ENCODE measurements at regions not wholly inside any gene's neighbourhood (a gene's known extent, or its start where the extent isn't known, plus 50 kb on each side); places are given as distances from the start of the nearest gene placed in this dataset.

GRCh38 chr16:6926341-6926740, 406.3 kb upstream of the RBFOX1 start:
- TF ChIP-seq POLR2AphosphoS5 (IDR thresholded peaks at IDR 0.05; ENCODE audit: low read depth, low read length): no peak
- TF ChIP-seq SIN3A (IDR thresholded peaks at IDR 0.05; ENCODE audit: borderline replicate concordance, insufficient read depth, low read length): no peak
- TF ChIP-seq TAF1 (IDR thresholded peaks at IDR 0.05; ENCODE audit: borderline replicate concordance, insufficient read depth, low read length): no peak
- TF ChIP-seq FOXP2 (optimal IDR thresholded peaks at IDR 0.05; ENCODE audit: borderline replicate concordance, extremely low read depth, extremely low read length, insufficient read depth): no peak
- no peak for TF ChIP-seq REST (IDR thresholded peaks at IDR 0.05; ENCODE audit: insufficient read depth in 1 of 2, low read depth in 2 of 2, low read length in 2 of 2)

- TF ChIP-seq POLR2AphosphoS5 (IDR thresholded peaks at IDR 0.05; ENCODE audit: low read depth, low read length): no peak
- no peak for TF ChIP-seq SIN3A (IDR thresholded peaks at IDR 0.05; ENCODE audit: borderline replicate concordance, insufficient read depth, low read length)
- TF ChIP-seq REST (IDR thresholded peaks at IDR 0.05; ENCODE audit: insufficient read depth in 1 of 2, low read depth in 2 of 2, low read length in 2 of 2): no peak
- no peak for TF ChIP-seq TAF1 (IDR thresholded peaks at IDR 0.05; ENCODE audit: borderline replicate concordance, insufficient read depth, low read length)
- no peak for TF ChIP-seq FOXP2 (optimal IDR thresholded peaks at IDR 0.05; ENCODE audit: borderline replicate concordance, extremely low read depth, extremely low read length, insufficient read depth)
Observed at GRCh38 chr16:6918646-6919045, 414.0 kb upstream of the RBFOX1 start.

DNA sequence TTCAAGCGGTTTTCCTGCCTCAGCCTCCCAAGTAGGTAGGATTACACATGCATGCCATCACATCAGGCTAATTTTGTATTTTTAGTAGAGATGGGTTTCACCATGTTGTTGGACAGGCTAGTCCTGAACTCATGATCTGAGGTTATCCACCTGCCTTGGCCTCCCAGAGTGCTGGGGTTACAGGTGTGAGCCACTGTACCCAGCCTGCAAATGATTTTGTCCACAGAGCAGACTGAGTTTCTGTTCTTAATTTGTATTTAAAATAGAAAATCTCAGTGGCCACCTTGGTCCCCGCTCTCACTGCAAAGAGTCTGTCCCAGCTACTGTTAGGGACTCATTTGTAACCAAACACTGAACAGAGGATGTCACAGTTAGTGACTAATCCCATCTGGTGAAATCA, 415.7 kb upstream of the RBFOX1 start:
- TF ChIP-seq TAF1 (IDR thresholded peaks at IDR 0.05; ENCODE audit: borderline replicate concordance, insufficient read depth, low read length): no peak
- no peak for TF ChIP-seq FOXP2 (optimal IDR thresholded peaks at IDR 0.05; ENCODE audit: borderline replicate concordance, extremely low read depth, extremely low read length, insufficient read depth)

DNA sequence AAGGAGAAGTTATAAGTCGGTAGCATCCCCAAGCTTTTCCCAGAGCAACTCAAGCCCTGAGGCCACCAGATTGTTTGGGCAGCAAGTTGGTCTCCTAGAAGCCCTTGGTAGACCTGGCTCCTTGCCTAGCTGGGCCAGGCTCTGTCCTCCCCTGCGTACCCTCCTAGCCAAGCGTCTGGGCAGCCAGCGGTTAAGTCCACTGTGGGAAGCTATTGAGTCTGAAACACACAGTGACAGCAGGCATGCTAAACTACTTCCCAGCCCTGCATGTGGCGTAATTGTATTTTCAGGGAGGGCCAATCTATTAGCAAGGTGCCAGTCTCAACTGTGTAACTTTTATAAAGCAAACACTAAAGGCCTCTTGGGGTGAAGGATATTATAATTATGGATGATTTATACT, 419.1 kb upstream of the RBFOX1 start:
- no peak for TF ChIP-seq POLR2AphosphoS5 (IDR thresholded peaks at IDR 0.05; ENCODE audit: low read depth, low read length)
- TF ChIP-seq TAF1 (IDR thresholded peaks at IDR 0.05; ENCODE audit: borderline replicate concordance, insufficient read depth, low read length): no peak
- no peak for TF ChIP-seq FOXP2 (optimal IDR thresholded peaks at IDR 0.05; ENCODE audit: borderline replicate concordance, extremely low read depth, extremely low read length, insufficient read depth)
- TF ChIP-seq SIN3A (IDR thresholded peaks at IDR 0.05; ENCODE audit: borderline replicate concordance, insufficient read depth, low read length): no peak
- TF ChIP-seq REST (IDR thresholded peaks at IDR 0.05; ENCODE audit: insufficient read depth in 1 of 2, low read depth in 2 of 2, low read length in 2 of 2): no peak

DNA sequence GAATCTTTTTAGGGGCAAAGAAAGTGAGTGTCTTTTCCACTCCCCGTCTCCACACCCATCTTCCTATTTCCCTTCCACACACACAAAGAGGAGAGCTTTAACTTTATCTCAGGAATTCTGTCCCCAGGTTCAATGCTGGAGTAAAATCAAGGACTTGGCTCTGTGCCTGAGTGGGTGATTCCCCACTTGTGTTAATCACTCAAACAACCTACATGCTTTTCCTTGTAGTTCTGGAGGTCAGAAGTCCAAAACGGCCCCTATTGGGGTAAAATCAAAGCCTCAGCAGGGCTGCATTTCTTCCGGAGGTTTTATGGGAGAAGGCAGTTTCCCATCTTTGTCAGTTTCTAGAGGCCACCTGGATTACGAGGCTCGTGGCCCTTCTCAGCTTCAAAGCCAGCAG, 422.3 kb upstream of the RBFOX1 start:
- TF ChIP-seq REST (IDR thresholded peaks at IDR 0.05; ENCODE audit: insufficient read depth in 1 of 2, low read depth in 2 of 2, low read length in 2 of 2) (no peak), POLR2AphosphoS5 (IDR thresholded peaks at IDR 0.05; ENCODE audit: low read depth, low read length) (no peak), FOXP2 (optimal IDR thresholded peaks at IDR 0.05; ENCODE audit: borderline replicate concordance, extremely low read depth, extremely low read length, insufficient read depth) (no peak), SIN3A (IDR thresholded peaks at IDR 0.05; ENCODE audit: borderline replicate concordance, insufficient read depth, low read length) (no peak), TAF1 (IDR thresholded peaks at IDR 0.05; ENCODE audit: borderline replicate concordance, insufficient read depth, low read length) (no peak)
